ENCODE measurements at regions not wholly inside any gene's neighbourhood (a gene's known extent, or its start where the extent isn't known, plus 50 kb on each side); places are given as distances from the start of the nearest gene placed in this dataset.

DNA sequence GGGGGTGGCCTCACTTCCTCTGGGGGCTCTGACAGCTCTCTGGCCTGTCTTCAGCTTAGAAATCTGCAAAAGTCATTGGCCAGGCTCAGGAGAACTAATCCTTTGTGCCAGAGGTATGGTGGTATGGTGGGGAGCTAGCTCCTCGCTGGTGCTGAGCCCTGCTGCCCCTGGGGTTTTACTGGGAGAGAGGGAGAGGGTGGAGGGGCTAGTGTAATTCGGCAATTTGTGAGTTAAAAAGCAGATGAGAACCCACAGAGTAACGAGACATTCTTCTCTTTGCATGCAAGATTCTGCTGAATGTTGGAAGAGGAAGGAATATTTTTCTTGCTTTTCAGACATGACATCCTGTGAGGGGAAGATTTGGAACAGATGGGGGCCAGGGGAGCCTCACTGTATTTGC is 65.5 kb upstream of the SPRY4 start (continued):
- TF ChIP-seq, protein P1, sequence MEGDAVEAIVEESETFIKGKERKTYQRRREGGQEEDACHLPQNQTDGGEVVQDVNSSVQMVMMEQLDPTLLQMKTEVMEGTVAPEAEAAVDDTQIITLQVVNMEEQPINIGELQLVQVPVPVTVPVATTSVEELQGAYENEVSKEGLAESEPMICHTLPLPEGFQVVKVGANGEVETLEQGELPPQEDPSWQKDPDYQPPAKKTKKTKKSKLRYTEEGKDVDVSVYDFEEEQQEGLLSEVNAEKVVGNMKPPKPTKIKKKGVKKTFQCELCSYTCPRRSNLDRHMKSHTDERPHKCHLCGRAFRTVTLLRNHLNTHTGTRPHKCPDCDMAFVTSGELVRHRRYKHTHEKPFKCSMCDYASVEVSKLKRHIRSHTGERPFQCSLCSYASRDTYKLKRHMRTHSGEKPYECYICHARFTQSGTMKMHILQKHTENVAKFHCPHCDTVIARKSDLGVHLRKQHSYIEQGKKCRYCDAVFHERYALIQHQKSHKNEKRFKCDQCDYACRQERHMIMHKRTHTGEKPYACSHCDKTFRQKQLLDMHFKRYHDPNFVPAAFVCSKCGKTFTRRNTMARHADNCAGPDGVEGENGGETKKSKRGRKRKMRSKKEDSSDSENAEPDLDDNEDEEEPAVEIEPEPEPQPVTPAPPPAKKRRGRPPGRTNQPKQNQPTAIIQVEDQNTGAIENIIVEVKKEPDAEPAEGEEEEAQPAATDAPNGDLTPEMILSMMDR (conservative IDR thresholded peaks at IDR 0.05; ENCODE audit: low read depth in 2 of 2): no peak
- TF ChIP-seq EZH2phosphoT487 (IDR thresholded peaks at IDR 0.05; ENCODE audit: unreplicated experiment) (no peak), JUNB (IDR thresholded peaks at IDR 0.05; ENCODE audit: unreplicated experiment) (no peak)

DNA sequence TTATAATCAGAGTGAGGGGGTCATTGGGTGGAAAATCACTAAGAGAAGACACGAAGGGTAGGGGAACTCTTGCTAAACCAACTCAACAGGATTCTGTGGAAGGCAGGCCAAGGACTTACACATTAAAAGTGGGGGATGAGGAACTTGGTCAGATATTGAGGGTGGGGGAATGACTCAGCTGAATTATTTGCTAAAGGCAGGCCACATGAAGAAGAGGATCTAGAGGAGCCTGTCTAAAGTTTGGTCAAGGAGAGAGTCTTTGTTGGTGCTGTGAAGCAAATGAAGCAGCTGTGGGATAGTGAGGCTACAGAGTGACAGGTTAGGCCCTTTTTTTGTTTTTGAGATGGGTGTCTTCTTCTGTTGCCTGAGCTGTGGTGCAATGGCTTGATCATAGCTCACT is 63.9 kb upstream of the SPRY4 start:
- peaks cover 27% of the 10 kb centered on the region for H3K4me1 ChIP-seq (ENCODE audit: insufficient read depth)
- no peaks in the 10 kb centered on the region for H3K36me3 ChIP-seq (ENCODE audit: insufficient read depth)
- peaks cover 17% of the 10 kb centered on the region for H3K27me3 Mint-ChIP-seq (ENCODE audit: insufficient read depth, low read depth, poor library complexity)
- H3K4me1 Mint-ChIP-seq: peaks cover 44% of the 10 kb centered on the region
- DNase-seq (ENCODE audit: low spot score): no peak
- H3K4me3 Mint-ChIP-seq: no peak overlapping the region
- peaks cover 6% of the 10 kb centered on the region; the same call in 2 of the 3 replicates for H3K36me3 Mint-ChIP-seq (ENCODE audit: low read depth)
- H3K9me2 ChIP-seq (ENCODE audit: insufficient read depth): no peaks in the 10 kb centered on the region
- H3F3A ChIP-seq (replicated peaks; ENCODE audit: low read depth): peaks cover 13% of the 10 kb centered on the region; the same call in 1 of the 2 replicates
- no peaks in the 10 kb centered on the region for H3K27me3 ChIP-seq (ENCODE audit: insufficient read depth)
- H4K20me1 ChIP-seq (replicated peaks; ENCODE audit: insufficient read depth): no peaks in the 10 kb centered on the region
- no peak overlapping the region for H3K27ac ChIP-seq (ENCODE audit: low read depth)
- H3K4me2 ChIP-seq: no peak overlapping the region
- no peaks in the 10 kb centered on the region; the same call in 2 of the 3 replicates for H3K9me3 Mint-ChIP-seq
- no peaks in the 10 kb centered on the region for H3K79me2 ChIP-seq (replicated peaks; ENCODE audit: insufficient read depth)
- no peak overlapping the region for H3K4me3 ChIP-seq
- peak overlapping the region; percentile 42 for H3K27ac Mint-ChIP-seq
- no peak overlapping the region for H2AFZ ChIP-seq
- no peak for ATAC-seq
- TF ChIP-seq POLR2AphosphoS5 (IDR thresholded peaks at IDR 0.05; ENCODE audit: low read depth) (no peak), ZNF331 (CRISPR knock-in tag; IDR thresholded peaks at IDR 0.05; ENCODE audit: low read depth) (no peak), CREB1 (CRISPR knock-in tag; IDR thresholded peaks at IDR 0.05; ENCODE audit: low read depth) (no peak), EZH2phosphoT487 (IDR thresholded peaks at IDR 0.05; ENCODE audit: unreplicated experiment) (no peak), EZH2 (IDR thresholded peaks at IDR 0.05; ENCODE audit: low read depth, unreplicated experiment) (no peak), STAT1 (IDR thresholded peaks at IDR 0.05; ENCODE audit: unreplicated experiment) (no peak), ZNF114 (CRISPR knock-in tag; IDR thresholded peaks at IDR 0.05) (no peak), JUNB (IDR thresholded peaks at IDR 0.05; ENCODE audit: unreplicated experiment) (no peak)
- TF ChIP-seq, protein P2, sequence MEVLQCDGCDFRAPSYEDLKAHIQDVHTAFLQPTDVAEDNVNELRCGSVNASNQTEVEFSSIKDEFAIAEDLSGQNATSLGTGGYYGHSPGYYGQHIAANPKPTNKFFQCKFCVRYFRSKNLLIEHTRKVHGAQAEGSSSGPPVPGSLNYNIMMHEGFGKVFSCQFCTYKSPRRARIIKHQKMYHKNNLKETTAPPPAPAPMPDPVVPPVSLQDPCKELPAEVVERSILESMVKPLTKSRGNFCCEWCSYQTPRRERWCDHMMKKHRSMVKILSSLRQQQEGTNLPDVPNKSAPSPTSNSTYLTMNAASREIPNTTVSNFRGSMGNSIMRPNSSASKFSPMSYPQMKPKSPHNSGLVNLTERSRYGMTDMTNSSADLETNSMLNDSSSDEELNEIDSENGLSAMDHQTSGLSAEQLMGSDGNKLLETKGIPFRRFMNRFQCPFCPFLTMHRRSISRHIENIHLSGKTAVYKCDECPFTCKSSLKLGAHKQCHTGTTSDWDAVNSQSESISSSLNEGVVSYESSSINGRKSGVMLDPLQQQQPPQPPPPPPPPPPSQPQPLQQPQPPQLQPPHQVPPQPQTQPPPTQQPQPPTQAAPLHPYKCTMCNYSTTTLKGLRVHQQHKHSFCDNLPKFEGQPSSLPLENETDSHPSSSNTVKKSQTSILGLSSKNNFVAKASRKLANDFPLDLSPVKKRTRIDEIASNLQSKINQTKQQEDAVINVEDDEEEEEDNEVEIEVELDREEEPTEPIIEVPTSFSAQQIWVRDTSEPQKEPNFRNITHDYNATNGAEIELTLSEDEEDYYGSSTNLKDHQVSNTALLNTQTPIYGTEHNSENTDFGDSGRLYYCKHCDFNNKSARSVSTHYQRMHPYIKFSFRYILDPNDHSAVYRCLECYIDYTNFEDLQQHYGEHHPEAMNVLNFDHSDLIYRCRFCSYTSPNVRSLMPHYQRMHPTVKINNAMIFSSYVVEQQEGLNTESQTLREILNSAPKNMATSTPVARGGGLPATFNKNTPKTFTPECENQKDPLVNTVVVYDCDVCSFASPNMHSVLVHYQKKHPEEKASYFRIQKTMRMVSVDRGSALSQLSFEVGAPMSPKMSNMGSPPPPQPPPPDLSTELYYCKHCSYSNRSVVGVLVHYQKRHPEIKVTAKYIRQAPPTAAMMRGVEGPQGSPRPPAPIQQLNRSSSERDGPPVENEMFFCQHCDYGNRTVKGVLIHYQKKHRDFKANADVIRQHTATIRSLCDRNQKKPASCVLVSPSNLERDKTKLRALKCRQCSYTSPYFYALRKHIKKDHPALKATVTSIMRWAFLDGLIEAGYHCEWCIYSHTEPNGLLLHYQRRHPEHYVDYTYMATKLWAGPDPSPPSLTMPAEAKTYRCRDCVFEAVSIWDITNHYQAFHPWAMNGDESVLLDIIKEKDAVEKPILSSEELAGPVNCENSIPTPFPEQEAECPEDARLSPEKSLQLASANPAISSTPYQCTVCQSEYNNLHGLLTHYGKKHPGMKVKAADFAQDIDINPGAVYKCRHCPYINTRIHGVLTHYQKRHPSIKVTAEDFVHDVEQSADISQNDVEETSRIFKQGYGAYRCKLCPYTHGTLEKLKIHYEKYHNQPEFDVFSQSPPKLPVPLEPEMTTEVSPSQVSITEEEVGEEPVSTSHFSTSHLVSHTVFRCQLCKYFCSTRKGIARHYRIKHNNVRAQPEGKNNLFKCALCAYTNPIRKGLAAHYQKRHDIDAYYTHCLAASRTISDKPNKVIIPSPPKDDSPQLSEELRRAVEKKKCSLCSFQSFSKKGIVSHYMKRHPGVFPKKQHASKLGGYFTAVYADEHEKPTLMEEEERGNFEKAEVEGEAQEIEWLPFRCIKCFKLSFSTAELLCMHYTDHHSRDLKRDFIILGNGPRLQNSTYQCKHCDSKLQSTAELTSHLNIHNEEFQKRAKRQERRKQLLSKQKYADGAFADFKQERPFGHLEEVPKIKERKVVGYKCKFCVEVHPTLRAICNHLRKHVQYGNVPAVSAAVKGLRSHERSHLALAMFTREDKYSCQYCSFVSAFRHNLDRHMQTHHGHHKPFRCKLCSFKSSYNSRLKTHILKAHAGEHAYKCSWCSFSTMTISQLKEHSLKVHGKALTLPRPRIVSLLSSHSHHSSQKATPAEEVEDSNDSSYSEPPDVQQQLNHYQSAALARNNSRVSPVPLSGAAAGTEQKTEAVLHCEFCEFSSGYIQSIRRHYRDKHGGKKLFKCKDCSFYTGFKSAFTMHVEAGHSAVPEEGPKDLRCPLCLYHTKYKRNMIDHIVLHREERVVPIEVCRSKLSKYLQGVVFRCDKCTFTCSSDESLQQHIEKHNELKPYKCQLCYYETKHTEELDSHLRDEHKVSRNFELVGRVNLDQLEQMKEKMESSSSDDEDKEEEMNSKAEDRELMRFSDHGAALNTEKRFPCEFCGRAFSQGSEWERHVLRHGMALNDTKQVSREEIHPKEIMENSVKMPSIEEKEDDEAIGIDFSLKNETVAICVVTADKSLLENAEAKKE (CRISPR knock-in tag; IDR thresholded peaks at IDR 0.05): no peak
- TF ChIP-seq, protein P1 (conservative IDR thresholded peaks at IDR 0.05; ENCODE audit: low read depth in 2 of 2): no peak
- TF ChIP-seq, protein P3, sequence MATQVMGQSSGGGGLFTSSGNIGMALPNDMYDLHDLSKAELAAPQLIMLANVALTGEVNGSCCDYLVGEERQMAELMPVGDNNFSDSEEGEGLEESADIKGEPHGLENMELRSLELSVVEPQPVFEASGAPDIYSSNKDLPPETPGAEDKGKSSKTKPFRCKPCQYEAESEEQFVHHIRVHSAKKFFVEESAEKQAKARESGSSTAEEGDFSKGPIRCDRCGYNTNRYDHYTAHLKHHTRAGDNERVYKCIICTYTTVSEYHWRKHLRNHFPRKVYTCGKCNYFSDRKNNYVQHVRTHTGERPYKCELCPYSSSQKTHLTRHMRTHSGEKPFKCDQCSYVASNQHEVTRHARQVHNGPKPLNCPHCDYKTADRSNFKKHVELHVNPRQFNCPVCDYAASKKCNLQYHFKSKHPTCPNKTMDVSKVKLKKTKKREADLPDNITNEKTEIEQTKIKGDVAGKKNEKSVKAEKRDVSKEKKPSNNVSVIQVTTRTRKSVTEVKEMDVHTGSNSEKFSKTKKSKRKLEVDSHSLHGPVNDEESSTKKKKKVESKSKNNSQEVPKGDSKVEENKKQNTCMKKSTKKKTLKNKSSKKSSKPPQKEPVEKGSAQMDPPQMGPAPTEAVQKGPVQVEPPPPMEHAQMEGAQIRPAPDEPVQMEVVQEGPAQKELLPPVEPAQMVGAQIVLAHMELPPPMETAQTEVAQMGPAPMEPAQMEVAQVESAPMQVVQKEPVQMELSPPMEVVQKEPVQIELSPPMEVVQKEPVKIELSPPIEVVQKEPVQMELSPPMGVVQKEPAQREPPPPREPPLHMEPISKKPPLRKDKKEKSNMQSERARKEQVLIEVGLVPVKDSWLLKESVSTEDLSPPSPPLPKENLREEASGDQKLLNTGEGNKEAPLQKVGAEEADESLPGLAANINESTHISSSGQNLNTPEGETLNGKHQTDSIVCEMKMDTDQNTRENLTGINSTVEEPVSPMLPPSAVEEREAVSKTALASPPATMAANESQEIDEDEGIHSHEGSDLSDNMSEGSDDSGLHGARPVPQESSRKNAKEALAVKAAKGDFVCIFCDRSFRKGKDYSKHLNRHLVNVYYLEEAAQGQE (IDR thresholded peaks at IDR 0.05; ENCODE audit: unreplicated experiment): no peak
